MV-4-11 (cell line): ENCODE measurements at regions not wholly inside any gene's neighbourhood (a gene's known extent, or its start where the extent isn't known, plus 50 kb on each side); places are given as distances from the start of the nearest gene placed in this dataset.

ENCODE experiments used
- DNase-seq: peaks from one replicate; lab custom pipeline; 2025; lab: John Stamatoyannopoulos, UW

GRCh38 chr18:56127322-56128099 is 510.9 kb downstream of the TXNL1 start:
- peak; percentile 3 for DNase-seq

- no peak for DNase-seq
Measured at GRCh38 chr18:56124186-56124585, 514.2 kb downstream of the TXNL1 start.

- no peak for DNase-seq
Measured at GRCh38 chr18:56121669-56122068, 516.7 kb downstream of the TXNL1 start.

- no peak for DNase-seq
Measured at GRCh38 chr18:56120782-56121181, 517.6 kb downstream of the TXNL1 start.

GRCh38 chr18:56119681-56120080 is 518.7 kb downstream of the TXNL1 start:
- DNase-seq: no peak

- DNase-seq: no peak
Measured at GRCh38 chr18:56118422-56118821, 520.0 kb downstream of the TXNL1 start.

- peak; percentile 69 for DNase-seq
Measured at GRCh38 chr18:56115071-56116015, 523.0 kb downstream of the TXNL1 start.

GRCh38 chr18:56112984-56113383 is 525.0 kb upstream of the TCF4 start:
- no peak for DNase-seq

- peak; percentile 13 for DNase-seq
Measured at GRCh38 chr18:56112013-56112749, 524.2 kb upstream of the TCF4 start.

GRCh38 chr18:56109757-56110156 is 521.8 kb upstream of the TCF4 start:
- DNase-seq: no peak

GRCh38 chr18:56108478-56109367 is 520.7 kb upstream of the TCF4 start:
- DNase-seq: no peak

GRCh38 chr18:56107821-56108477 is 520.0 kb upstream of the TCF4 start:
- no peak for DNase-seq

GRCh38 chr18:56100090-56100722 is 512.2 kb upstream of the TCF4 start:
- no peak for DNase-seq

- no peak for DNase-seq
Measured at GRCh38 chr18:56097621-56098020, 509.6 kb upstream of the TCF4 start.

- no peak for DNase-seq
Measured at GRCh38 chr18:56096861-56097260, 508.9 kb upstream of the TCF4 start.

- peak; percentile 89 for DNase-seq
Measured at GRCh38 chr18:56089612-56090258, 501.7 kb upstream of the TCF4 start.

GRCh38 chr18:56086786-56087185 is 498.8 kb upstream of the TCF4 start:
- DNase-seq: no peak

- no peak for DNase-seq
Measured at GRCh38 chr18:56086176-56086575, 498.2 kb upstream of the TCF4 start.

GRCh38 chr18:56085551-56085950 is 497.6 kb upstream of the TCF4 start:
- peak; percentile 44 for DNase-seq
